IPS-18c (cell line): ENCODE measurements at regions not wholly inside any gene's neighbourhood (a gene's known extent, or its start where the extent isn't known, plus 50 kb on each side); places are given as distances from the start of the nearest gene placed in this dataset.

Source experiments
- H3K4me3 ChIP-seq: 2 replicates; pipeline ENCODE4 v1.7.0; 2013; ENCODE audit warnings: low read depth, mild to moderate bottlenecking, low read length, moderate library complexity; ENCODE audit not compliant: insufficient read depth
- H3K9me3 ChIP-seq: one replicate; pipeline ENCODE4 v1.6.1; 2013; ENCODE audit warnings: mild to moderate bottlenecking, low read length, moderate library complexity; ENCODE audit not compliant: control insufficient read depth, insufficient read depth

DNA sequence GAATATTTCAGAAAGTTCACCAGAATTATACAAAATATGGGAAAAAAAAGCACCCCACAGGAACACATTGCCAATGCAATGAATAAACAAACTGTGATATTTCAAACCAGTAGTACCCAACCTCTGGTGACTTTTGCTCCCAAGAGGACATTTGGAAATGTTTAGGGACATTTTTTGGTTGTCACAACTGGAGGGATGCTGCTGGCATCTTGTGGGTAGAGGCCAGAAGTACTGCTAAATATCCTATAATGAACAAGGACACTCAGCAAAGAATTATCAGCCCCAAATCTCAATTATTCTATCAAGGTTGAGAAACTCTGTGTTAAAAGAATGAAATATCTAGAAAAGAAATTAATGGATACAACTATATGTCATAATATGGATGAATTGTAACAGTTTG, 1334.4 kb upstream of the FLRT2 start:
- Histone ChIP-seq H3K4me3 (no peak overlapping the region), H3K9me3 (peaks cover 3% of the 10 kb centered on the region)

- peaks cover 3% of the 10 kb centered on the region for H3K9me3 ChIP-seq
- no peak overlapping the region for H3K4me3 ChIP-seq
These were observed 1332.2 kb upstream of the FLRT2 start for GRCh38 chr14:84197704-84198103.

GRCh38 chr14:84202486-84202885, 1327.5 kb upstream of the FLRT2 start:
- Histone ChIP-seq H3K9me3 (no peaks in the 10 kb centered on the region), H3K4me3 (no peak overlapping the region)

GRCh38 chr14:84203896-84204295, 1326.0 kb upstream of the FLRT2 start:
- no peaks in the 10 kb centered on the region for H3K9me3 ChIP-seq
- H3K4me3 ChIP-seq = no peak overlapping the region

DNA sequence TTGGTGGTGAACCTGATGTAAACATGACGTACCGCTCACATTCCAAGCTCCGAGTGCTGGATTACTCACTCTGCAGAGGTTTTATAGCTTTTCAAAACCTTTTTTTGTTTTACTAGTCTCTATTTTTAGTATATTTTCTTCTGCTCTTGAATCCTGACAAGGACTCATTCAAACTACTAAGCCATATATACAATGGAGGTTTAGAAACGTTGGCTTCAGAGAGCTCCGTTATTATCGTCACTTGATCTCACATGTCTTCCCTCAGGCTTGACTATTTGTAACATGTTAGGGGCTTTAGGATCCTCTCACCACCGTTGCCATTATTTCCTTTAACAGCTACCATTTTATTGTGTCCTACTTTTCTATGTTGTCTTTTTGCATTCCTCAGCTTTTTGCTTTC, 1321.5 kb upstream of the FLRT2 start:
- Histone ChIP-seq H3K4me3 (no peak overlapping the region), H3K9me3 (no peaks in the 10 kb centered on the region)

- no peaks in the 10 kb centered on the region for H3K9me3 ChIP-seq
- H3K4me3 ChIP-seq = no peak overlapping the region
These were observed 1320.9 kb upstream of the FLRT2 start for GRCh38 chr14:84209031-84209430.

- H3K4me3 ChIP-seq = no peak overlapping the region
- peaks cover 2% of the 10 kb centered on the region for H3K9me3 ChIP-seq
These were observed 1312.9 kb upstream of the FLRT2 start for GRCh38 chr14:84217066-84217465.

GRCh38 chr14:84225268-84225667, 1304.7 kb upstream of the FLRT2 start:
- Histone ChIP-seq H3K9me3 (no peaks in the 10 kb centered on the region), H3K4me3 (no peak overlapping the region)

- Histone ChIP-seq H3K4me3 (no peak overlapping the region), H3K9me3 (no peaks in the 10 kb centered on the region)
These were observed 1301.2 kb upstream of the FLRT2 start for GRCh38 chr14:84228702-84229101.

DNA sequence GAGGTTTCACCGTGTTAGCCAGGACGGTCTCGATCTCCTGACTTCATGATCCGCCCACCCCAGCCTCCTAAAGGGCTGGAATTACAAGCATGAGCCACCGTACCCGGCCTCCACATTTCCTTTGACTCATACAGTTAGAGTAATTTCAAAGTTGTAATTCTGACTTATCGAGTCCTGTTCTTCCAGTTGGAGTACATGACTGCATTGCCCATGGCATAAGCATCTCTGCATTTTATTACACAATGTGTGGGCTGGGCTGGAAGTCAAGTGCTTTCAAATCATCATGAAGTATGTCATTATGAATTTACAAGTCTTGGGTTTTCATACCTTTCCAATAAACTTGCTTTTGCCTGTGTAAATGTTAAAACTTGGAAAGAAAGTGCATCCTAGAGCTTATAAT, 1295.7 kb upstream of the FLRT2 start:
- no peaks in the 10 kb centered on the region for H3K9me3 ChIP-seq
- H3K4me3 ChIP-seq = no peak overlapping the region

GRCh38 chr14:84236290-84236689, 1293.7 kb upstream of the FLRT2 start:
- no peak overlapping the region for H3K4me3 ChIP-seq
- no peaks in the 10 kb centered on the region for H3K9me3 ChIP-seq

DNA sequence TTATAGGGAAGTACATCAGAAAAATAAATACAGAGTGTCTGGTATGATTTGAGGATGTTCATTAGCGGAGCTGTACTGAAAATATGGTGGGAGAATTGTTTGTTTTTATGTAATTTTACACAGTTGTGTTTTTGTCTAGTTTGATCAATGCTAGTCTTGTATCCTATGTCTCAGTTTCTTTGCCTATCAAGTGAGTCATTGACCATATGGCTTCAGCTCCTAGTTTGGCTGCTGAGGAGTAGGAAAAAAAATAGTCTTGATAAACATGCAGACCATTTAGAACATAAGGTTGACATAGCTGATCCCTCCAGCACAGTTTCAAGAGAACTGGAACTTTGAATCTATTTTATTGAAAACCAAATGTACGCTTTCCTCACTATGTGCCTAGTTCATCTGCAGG, 1292.1 kb upstream of the FLRT2 start:
- no peak overlapping the region for H3K4me3 ChIP-seq
- no peaks in the 10 kb centered on the region for H3K9me3 ChIP-seq

DNA sequence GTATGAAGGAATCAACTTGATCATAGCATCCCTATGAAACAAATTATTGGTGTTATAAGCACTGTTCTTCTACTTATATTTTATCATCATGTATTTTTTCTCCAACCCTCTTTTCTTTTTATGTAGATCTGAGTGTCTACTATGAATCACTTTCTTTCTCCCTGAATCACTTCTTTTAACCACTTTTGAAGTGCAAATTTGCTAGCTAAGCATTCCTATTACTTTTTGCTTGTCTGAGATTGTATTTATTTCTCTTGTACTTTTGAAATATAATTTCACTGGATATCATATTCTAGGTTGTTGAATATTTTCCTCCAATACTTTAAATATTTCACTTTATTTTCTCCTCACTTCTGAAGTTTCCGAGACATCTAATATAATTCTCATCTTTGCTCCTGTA, 1282.3 kb upstream of the FLRT2 start:
- Histone ChIP-seq H3K4me3 (no peak overlapping the region), H3K9me3 (no peaks in the 10 kb centered on the region)

- no peaks in the 10 kb centered on the region for H3K9me3 ChIP-seq
- no peak overlapping the region for H3K4me3 ChIP-seq
These were observed 1279.1 kb upstream of the FLRT2 start for GRCh38 chr14:84250893-84251292.

- Histone ChIP-seq H3K9me3 (no peaks in the 10 kb centered on the region), H3K4me3 (no peak overlapping the region)
These were observed 1278.4 kb upstream of the FLRT2 start for GRCh38 chr14:84251411-84252115.

GRCh38 chr14:84252706-84253105, 1277.2 kb upstream of the FLRT2 start:
- no peaks in the 10 kb centered on the region for H3K9me3 ChIP-seq
- H3K4me3 ChIP-seq = no peak overlapping the region

GRCh38 chr14:84253326-84253725, 1276.6 kb upstream of the FLRT2 start:
- Histone ChIP-seq H3K9me3 (no peaks in the 10 kb centered on the region), H3K4me3 (no peak overlapping the region)

DNA sequence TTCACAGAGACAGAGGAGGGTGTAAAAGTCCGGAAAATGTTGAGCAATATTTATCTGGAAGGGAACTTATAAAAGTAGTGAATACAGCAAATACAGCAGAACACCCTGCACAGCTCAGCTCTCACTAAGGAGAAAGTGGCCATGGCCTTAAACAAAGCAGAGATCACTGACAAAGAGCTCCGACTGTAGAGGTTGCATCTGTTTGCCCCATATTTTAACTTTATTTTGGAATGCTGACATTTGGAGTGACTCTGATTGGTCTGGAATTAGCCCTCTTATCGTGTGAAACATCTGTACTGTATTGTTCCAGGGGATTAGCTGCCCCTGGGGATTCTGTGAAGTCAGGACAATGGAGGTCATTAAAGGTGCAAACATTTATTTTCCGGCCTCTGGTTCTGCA, 1275.7 kb upstream of the FLRT2 start:
- no peaks in the 10 kb centered on the region for H3K9me3 ChIP-seq
- no peak overlapping the region for H3K4me3 ChIP-seq

DNA sequence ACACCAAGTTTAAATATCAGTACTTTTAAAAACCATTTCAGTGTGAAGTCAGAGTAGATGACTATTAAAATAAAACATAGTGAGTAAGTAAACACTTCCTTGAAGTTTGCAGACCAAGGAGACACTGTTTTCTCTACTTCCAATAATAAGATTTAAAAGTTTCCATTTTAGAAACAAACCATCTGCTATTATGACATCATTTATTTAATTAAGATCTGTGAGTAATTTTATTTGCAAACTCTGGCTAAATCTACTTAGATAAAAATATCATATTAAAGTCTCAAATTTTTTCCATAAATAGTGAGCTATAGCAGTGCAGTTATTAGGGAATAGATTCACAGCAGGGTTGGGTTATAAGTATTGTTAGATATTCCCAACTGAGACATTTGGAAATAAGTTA, 1267.0 kb upstream of the FLRT2 start:
- H3K4me3 ChIP-seq = no peak overlapping the region
- no peaks in the 10 kb centered on the region for H3K9me3 ChIP-seq
